ENCODE measurements at regions not wholly inside any gene's neighbourhood (a gene's known extent, or its start where the extent isn't known, plus 50 kb on each side); places are given as distances from the start of the nearest gene placed in this dataset.

DNA sequence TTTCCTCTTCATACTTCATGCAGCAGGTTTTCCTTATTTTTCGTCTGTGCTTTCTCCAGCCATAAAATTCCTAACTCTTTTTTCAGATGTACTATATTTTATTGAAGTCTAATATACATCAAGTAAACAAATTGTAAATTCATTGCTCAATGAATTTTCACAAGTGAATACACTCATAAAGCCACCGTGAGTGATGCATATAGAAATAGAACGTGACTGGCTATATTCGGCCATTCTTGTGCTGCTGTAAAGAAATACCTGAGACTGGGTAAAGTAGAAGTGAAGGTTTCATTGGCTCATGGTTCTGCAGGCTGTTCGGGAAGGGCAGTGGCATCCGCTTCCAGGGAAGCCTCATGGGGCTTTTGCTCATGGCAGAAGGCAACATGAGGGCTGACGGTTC, 868.4 kb upstream of the EEF2KMT start:
- TF ChIP-seq, protein P1, sequence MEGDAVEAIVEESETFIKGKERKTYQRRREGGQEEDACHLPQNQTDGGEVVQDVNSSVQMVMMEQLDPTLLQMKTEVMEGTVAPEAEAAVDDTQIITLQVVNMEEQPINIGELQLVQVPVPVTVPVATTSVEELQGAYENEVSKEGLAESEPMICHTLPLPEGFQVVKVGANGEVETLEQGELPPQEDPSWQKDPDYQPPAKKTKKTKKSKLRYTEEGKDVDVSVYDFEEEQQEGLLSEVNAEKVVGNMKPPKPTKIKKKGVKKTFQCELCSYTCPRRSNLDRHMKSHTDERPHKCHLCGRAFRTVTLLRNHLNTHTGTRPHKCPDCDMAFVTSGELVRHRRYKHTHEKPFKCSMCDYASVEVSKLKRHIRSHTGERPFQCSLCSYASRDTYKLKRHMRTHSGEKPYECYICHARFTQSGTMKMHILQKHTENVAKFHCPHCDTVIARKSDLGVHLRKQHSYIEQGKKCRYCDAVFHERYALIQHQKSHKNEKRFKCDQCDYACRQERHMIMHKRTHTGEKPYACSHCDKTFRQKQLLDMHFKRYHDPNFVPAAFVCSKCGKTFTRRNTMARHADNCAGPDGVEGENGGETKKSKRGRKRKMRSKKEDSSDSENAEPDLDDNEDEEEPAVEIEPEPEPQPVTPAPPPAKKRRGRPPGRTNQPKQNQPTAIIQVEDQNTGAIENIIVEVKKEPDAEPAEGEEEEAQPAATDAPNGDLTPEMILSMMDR (optimal IDR thresholded peaks at IDR 0.05 in 1 of 3, IDR thresholded peaks at IDR 0.05 in 1 of 3, conservative IDR thresholded peaks at IDR 0.05 in 1 of 3; ENCODE audit: extremely low read depth in 1 of 3, insufficient read depth in 2 of 3, low read length in 3 of 3) = no peak
- no peak for TF ChIP-seq EZH2 (IDR thresholded peaks at IDR 0.05; ENCODE audit: low read length)

DNA sequence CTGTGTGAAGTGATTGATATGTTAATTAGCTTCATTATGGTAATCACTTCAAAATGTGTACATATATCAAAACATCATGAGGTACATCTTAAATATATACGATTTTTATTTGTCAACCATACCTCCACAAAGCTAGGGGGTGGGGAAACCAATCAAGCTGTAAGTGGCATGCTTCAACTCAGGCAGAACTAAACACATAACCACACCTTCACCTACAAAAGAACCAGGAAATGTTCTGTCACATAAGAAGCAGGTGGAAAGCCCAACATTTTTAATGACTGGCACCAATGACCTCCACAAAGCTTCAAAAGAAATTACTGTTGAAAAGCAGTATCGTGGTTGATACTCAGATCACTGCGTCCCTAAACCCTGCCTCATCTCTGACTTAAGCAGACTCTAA, 867.7 kb upstream of the EEF2KMT start:
- peaks cover 3% of the 10 kb centered on the region for H3K9me3 ChIP-seq (ENCODE audit: control insufficient read depth, low read depth, low read length)
- no peaks in the 10 kb centered on the region for H3K9me1 ChIP-seq (ENCODE audit: control insufficient read depth, extremely low read depth, insufficient read depth, low read length)
- no peak overlapping the region for H3K4me2 ChIP-seq (ENCODE audit: control insufficient read depth, extremely low read depth, insufficient read depth, low read depth, low read length)
- H3K36me3 ChIP-seq (ENCODE audit: control insufficient read depth in 2 of 2, extremely low read depth in 1 of 2, insufficient read depth in 2 of 2, low read length in 2 of 2) = no peaks in the 10 kb centered on the region
- no peak overlapping the region for H3K27ac ChIP-seq (ENCODE audit: control insufficient read depth, insufficient read depth, low read length)
- dilution Hi-C loops (cut with MboI; ENCODE audit: extremely low pct_ligation_motif_present, low sequenced_read_pairs) = no loop called here
- H3K9ac ChIP-seq (ENCODE audit: control insufficient read depth, extremely low read depth, insufficient read depth, low read length) = no peak overlapping the region
- DNase-seq (ENCODE audit: low read depth, low spot score) = no peak
- TF ChIP-seq EZH2 (IDR thresholded peaks at IDR 0.05; ENCODE audit: low read length) = no peak
- TF ChIP-seq, protein P1 (optimal IDR thresholded peaks at IDR 0.05 in 1 of 3, IDR thresholded peaks at IDR 0.05 in 1 of 3, conservative IDR thresholded peaks at IDR 0.05 in 1 of 3; ENCODE audit: extremely low read depth in 1 of 3, insufficient read depth in 2 of 3, low read length in 3 of 3) = no peak
- no peaks in the 10 kb centered on the region for H3K27me3 ChIP-seq (ENCODE audit: control insufficient read depth, extremely low read depth, insufficient read depth, low read length)
- H2AFZ ChIP-seq (ENCODE audit: control insufficient read depth, low read length) = no peak overlapping the region
- no peaks in the 10 kb centered on the region for H3K4me1 ChIP-seq (ENCODE audit: control insufficient read depth, extremely low read depth, insufficient read depth, low read length)
- H3K4me3 ChIP-seq (ENCODE audit: control insufficient read depth in 2 of 3, extremely low read depth in 1 of 3, insufficient read depth in 2 of 3, low read depth in 1 of 3, low read length in 3 of 3) = no peak overlapping the region
- H3K79me2 ChIP-seq (ENCODE audit: control insufficient read depth, insufficient read depth, low read length) = no peaks in the 10 kb centered on the region
- no peak for FAIRE-seq
- H4K20me1 ChIP-seq (ENCODE audit: control insufficient read depth, extremely low read depth, insufficient read depth, low read length) = no peaks in the 10 kb centered on the region

More for the DNA sequence above, 868.4 kb upstream of the EEF2KMT start:
- Histone ChIP-seq H3K4me3 (ENCODE audit: control insufficient read depth in 2 of 3, extremely low read depth in 1 of 3, insufficient read depth in 2 of 3, low read depth in 1 of 3, low read length in 3 of 3) (no peak overlapping the region), H3K79me2 (ENCODE audit: control insufficient read depth, insufficient read depth, low read length) (no peaks in the 10 kb centered on the region), H3K4me2 (ENCODE audit: control insufficient read depth, extremely low read depth, insufficient read depth, low read depth, low read length) (no peak overlapping the region), H3K4me1 (ENCODE audit: control insufficient read depth, extremely low read depth, insufficient read depth, low read length) (no peaks in the 10 kb centered on the region), H3K27ac (ENCODE audit: control insufficient read depth, insufficient read depth, low read length) (no peak overlapping the region), H2AFZ (ENCODE audit: control insufficient read depth, low read length) (no peak overlapping the region), H4K20me1 (ENCODE audit: control insufficient read depth, extremely low read depth, insufficient read depth, low read length) (no peaks in the 10 kb centered on the region), H3K27me3 (ENCODE audit: control insufficient read depth, extremely low read depth, insufficient read depth, low read length) (no peaks in the 10 kb centered on the region), H3K36me3 (ENCODE audit: control insufficient read depth in 2 of 2, extremely low read depth in 1 of 2, insufficient read depth in 2 of 2, low read length in 2 of 2) (no peaks in the 10 kb centered on the region), H3K9me3 (ENCODE audit: control insufficient read depth, low read depth, low read length) (peaks cover 5% of the 10 kb centered on the region), H3K9ac (ENCODE audit: control insufficient read depth, extremely low read depth, insufficient read depth, low read length) (no peak overlapping the region), H3K9me1 (ENCODE audit: control insufficient read depth, extremely low read depth, insufficient read depth, low read length) (no peaks in the 10 kb centered on the region)
- no peak for DNase-seq (ENCODE audit: low read depth, low spot score)
- no peak for FAIRE-seq
- dilution Hi-C loops (cut with MboI; ENCODE audit: extremely low pct_ligation_motif_present, low sequenced_read_pairs) = no loop called here

Data from keratinocyte (primary cell).